Activated CD8-positive, alpha-beta T cell treated with anti-CD3 and anti-CD28 coated beads for 36 hours (primary cell): ENCODE measurements at regions not wholly inside any gene's neighbourhood (a gene's known extent, or its start where the extent isn't known, plus 50 kb on each side); places are given as distances from the start of the nearest gene placed in this dataset.

Experiments used
- ATAC-seq: fragments of 200-7000 bp; cut with Tn5 transposase; one replicate; pipeline ENCODE4 v1.10.0; 2021; ENCODE audit warnings: mild to moderate bottlenecking, moderate library complexity
- CTCF ChIA-PET: fragments of 350-600 bp; sonication (Branson Sonifier 250); formaldehyde crosslinking; loops from one replicate; lab custom pipeline; 2021; ENCODE audit warnings: antibody characterized with exemption; lab: Charles Lee
- POLR2A ChIA-PET: fragments of 350-600 bp; sonication (Branson Sonifier 250); formaldehyde crosslinking; loops from one replicate; lab custom pipeline; 2021; ENCODE audit warnings: antibody characterized with exemption; lab: Charles Lee
- DNase-seq: peaks from one replicate; pipeline ENCODE4 v3.0.0-alpha.2; 2020
- H3K27ac Mint-ChIP-seq: one replicate; pipeline ENCODE4 v1.8.0; 2021; ENCODE audit warnings: mild to moderate bottlenecking, mixed read lengths
- H3K27me3 Mint-ChIP-seq: one replicate; pipeline ENCODE4 v1.8.0; 2021; ENCODE audit warnings: mixed read lengths
- H3K36me3 Mint-ChIP-seq: one replicate; pipeline ENCODE4 v1.8.0; 2021; ENCODE audit warnings: low read depth, mixed read lengths
- H3K4me1 Mint-ChIP-seq: one replicate; pipeline ENCODE4 v1.8.0; 2021; ENCODE audit warnings: low read depth, mixed read lengths
- H3K4me3 Mint-ChIP-seq: one replicate; pipeline ENCODE4 v1.8.0; 2021; ENCODE audit warnings: mild to moderate bottlenecking, moderate library complexity, mixed read lengths
- H3K9me3 Mint-ChIP-seq: one replicate; pipeline ENCODE4 v1.8.0; 2021; ENCODE audit warnings: mixed read lengths
- intact Hi-C: fragments of 100-400 bp; cut with micrococcal nuclease; formaldehyde crosslinking; loops from one replicate; pipeline ENCODE4 v1.10.0; 2022
- TF ChIP-seq, protein P1 (sequence below): fragments of 200-600 bp; IDR thresholded peaks from one replicate; pipeline ENCODE4 v1.8.0; 2022; ENCODE audit warnings: antibody characterized with exemption, mild to moderate bottlenecking

DNA sequence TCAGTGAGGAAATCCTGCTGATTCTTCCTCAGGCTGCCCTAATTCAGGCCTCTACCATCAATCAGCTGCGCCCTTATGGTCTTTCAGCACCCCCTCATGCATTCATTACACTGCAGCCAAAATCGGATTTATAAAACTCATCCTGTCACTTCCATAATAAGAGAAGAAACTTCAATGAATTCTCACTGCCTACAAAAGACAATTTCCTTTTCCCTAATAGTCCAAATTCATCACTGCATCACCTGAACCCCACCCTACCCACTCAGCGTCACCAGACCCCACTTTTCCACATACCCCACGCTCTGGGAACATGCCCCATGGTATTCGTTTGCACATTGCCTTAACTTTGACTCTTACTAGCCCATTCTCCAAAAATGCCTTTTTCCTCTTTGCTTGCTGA lies 92.0 kb downstream of the C13orf42 start:
- intact Hi-C loops: no loop called here
- Mint-ChIP-seq H3K27ac (no peak overlapping the region), H3K27me3 (no peaks in the 10 kb centered on the region), H3K4me1 (no peaks in the 10 kb centered on the region), H3K9me3 (no peaks in the 10 kb centered on the region), H3K4me3 (no peak overlapping the region), H3K36me3 (no peaks in the 10 kb centered on the region)
- DNase-seq (no peak), ATAC-seq (no peak)
- POLR2A ChIA-PET: no interaction called here
- CTCF ChIA-PET: no interaction called here
- TF ChIP-seq, protein P1, sequence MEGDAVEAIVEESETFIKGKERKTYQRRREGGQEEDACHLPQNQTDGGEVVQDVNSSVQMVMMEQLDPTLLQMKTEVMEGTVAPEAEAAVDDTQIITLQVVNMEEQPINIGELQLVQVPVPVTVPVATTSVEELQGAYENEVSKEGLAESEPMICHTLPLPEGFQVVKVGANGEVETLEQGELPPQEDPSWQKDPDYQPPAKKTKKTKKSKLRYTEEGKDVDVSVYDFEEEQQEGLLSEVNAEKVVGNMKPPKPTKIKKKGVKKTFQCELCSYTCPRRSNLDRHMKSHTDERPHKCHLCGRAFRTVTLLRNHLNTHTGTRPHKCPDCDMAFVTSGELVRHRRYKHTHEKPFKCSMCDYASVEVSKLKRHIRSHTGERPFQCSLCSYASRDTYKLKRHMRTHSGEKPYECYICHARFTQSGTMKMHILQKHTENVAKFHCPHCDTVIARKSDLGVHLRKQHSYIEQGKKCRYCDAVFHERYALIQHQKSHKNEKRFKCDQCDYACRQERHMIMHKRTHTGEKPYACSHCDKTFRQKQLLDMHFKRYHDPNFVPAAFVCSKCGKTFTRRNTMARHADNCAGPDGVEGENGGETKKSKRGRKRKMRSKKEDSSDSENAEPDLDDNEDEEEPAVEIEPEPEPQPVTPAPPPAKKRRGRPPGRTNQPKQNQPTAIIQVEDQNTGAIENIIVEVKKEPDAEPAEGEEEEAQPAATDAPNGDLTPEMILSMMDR: no peak

DNA sequence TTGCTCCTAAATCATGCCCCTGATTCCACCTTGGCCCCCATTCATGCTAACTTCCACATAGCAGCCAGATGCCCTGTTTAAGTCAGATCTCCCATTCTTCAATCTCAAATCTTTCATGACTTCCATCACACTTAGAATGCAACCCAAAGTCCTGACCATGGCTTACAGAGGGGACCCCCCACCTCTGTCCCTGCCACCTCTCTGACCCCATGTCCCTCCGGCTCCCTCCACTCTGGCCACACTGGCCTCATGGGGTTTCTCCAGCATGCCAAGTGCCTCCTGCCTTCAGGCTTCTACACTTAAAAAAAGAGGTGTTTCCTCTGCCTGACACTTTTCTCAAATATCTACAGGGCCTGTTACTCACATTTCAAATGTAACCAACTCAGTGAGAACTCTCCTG lies 93.6 kb downstream of the C13orf42 start:
- no peak overlapping the region for H3K4me3 Mint-ChIP-seq
- peaks cover 8% of the 10 kb centered on the region for H3K9me3 Mint-ChIP-seq
- TF ChIP-seq, protein P1: no peak
- no peaks in the 10 kb centered on the region for H3K4me1 Mint-ChIP-seq
- H3K27me3 Mint-ChIP-seq: no peaks in the 10 kb centered on the region
- ChIA-PET CTCF (no interaction called here), POLR2A (no interaction called here)
- DNase-seq (no peak), ATAC-seq (no peak)
- H3K27ac Mint-ChIP-seq: no peak overlapping the region
- no peaks in the 10 kb centered on the region for H3K36me3 Mint-ChIP-seq
- intact Hi-C loops: no loop called here

DNA sequence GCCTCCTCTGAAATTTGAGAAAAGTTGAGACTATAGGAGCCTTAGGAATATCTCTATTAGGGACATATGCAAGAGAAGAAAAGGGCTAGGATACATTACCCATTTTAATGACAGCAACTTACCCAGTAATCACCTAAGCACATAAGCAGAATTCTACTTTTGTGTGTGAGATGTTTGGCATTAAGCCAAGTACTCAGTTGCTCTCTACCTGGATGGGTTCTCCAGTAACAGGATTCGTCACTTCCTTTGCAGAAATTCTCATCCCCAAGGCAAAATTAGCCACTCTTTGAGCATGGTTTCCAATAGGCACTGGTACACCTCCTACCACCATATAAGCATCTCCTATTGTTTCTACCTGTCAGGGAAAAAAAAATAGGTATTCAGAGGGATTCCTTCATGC lies 95.1 kb downstream of the C13orf42 start:
- DNase-seq: no peak
- H3K4me1 Mint-ChIP-seq: no peaks in the 10 kb centered on the region
- no peak for ATAC-seq
- TF ChIP-seq, protein P1: no peak
- no peak overlapping the region for H3K4me3 Mint-ChIP-seq
- H3K36me3 Mint-ChIP-seq: no peaks in the 10 kb centered on the region
- intact Hi-C loops: no loop called here
- POLR2A ChIA-PET: no interaction called here
- no peaks in the 10 kb centered on the region for H3K27me3 Mint-ChIP-seq
- peaks cover 8% of the 10 kb centered on the region for H3K9me3 Mint-ChIP-seq
- CTCF ChIA-PET: no interaction called here
- no peak overlapping the region for H3K27ac Mint-ChIP-seq

DNA sequence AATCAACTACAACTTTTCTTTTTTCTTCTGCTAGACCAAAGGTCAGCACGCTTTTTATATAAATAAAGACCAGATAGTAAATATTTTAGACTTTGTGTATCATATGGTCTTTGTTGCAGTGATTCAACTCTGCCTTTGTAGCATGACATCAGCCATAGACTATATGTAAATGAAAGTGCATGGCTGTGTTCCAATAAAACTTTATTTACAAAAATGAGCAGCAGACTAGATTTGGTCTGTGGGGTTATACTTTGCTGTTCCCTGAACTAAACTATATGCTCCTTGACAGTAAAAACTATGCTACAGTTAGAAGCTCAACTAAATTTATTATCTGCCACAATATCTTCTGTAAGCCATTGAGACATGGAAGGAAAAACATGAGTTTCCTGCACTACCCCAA lies 100.0 kb downstream of the RNASEH2B start:
- Mint-ChIP-seq H3K27me3 (peaks cover 4% of the 10 kb centered on the region), H3K4me3 (no peak overlapping the region), H3K9me3 (peaks cover 8% of the 10 kb centered on the region), H3K27ac (no peak overlapping the region), H3K36me3 (no peaks in the 10 kb centered on the region), H3K4me1 (no peaks in the 10 kb centered on the region)
- ChIA-PET POLR2A (no interaction called here), CTCF (no interaction called here)
- DNase-seq (no peak), ATAC-seq (no peak)
- intact Hi-C loops: no loop called here
- TF ChIP-seq, protein P1: no peak

DNA sequence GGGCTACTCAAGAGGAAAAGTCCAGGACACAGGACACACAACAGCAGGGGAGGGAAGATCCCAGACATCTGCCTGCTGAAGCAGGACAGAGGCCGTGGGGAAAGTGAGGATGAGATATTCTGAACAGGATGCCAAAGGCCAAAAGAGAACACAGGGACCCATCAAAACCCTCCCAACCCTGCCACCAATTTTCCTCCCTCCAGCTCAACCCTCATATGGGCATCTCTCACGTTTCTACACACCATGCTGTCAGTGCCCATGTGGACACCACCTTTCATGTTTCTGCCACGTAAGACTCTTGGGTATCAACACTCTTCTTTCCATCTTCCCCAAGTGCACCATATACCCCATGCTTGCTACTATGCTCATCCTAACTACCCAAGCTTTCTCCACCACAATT lies 97.6 kb downstream of the RNASEH2B start:
- intact Hi-C loops: no loop called here
- Mint-ChIP-seq H3K36me3 (no peaks in the 10 kb centered on the region), H3K4me1 (no peaks in the 10 kb centered on the region), H3K4me3 (no peak overlapping the region), H3K27ac (no peak overlapping the region), H3K9me3 (no peaks in the 10 kb centered on the region), H3K27me3 (peaks cover 9% of the 10 kb centered on the region)
- ChIA-PET CTCF (interaction anchor here (0.5 kb wide), 1 partner anchor 62 kb away, joined by 3 read pairs; no protein-coding TSS in a partner anchor), POLR2A (no interaction called here)
- ATAC-seq: no peak
- TF ChIP-seq, protein P1: no peak
- DNase-seq: no peak
